Activated CD8-positive, alpha-beta T cell treated with anti-CD3 and anti-CD28 coated beads, Interleukin-2, amount 10 ng/mL, durations not matched to agents 7 days and 5 days (primary cell): ENCODE measurements at regions not wholly inside any gene's neighbourhood (a gene's known extent, or its start where the extent isn't known, plus 50 kb on each side); places are given as distances from the start of the nearest gene placed in this dataset.

Experiments
- ATAC-seq: fragments of 150-1000 bp; cut with Tn5 transposase; one replicate; pipeline ENCODE4 v1.10.0; 2021; ENCODE audit warnings: moderate library complexity
- CTCF ChIA-PET: fragments of 350-600 bp; sonication (Branson Sonifier 250); formaldehyde crosslinking; loops from one replicate; lab custom pipeline; 2021; ENCODE audit warnings: antibody characterized with exemption; lab: Charles Lee
- POLR2A ChIA-PET: fragments of 350-600 bp; sonication (Branson Sonifier 250); formaldehyde crosslinking; loops from one replicate; lab custom pipeline; 2021; ENCODE audit warnings: antibody characterized with exemption; lab: Charles Lee
- DNase-seq: peaks from one replicate; pipeline ENCODE4 v3.0.0-alpha.2; 2020
- H3K27ac Mint-ChIP-seq: one replicate; pipeline ENCODE4 v1.8.0; 2021; ENCODE audit warnings: mild to moderate bottlenecking, mixed read lengths
- H3K27me3 Mint-ChIP-seq: one replicate; pipeline ENCODE4 v1.8.0; 2021; ENCODE audit warnings: low read depth, mixed read lengths
- H3K36me3 Mint-ChIP-seq: one replicate; pipeline ENCODE4 v1.8.0; 2021; ENCODE audit warnings: low read depth, mixed read lengths
- H3K4me1 Mint-ChIP-seq: one replicate; pipeline ENCODE4 v1.8.0; 2021; ENCODE audit warnings: low read depth, mixed read lengths
- H3K4me3 Mint-ChIP-seq: one replicate; pipeline ENCODE4 v1.8.0; 2021; ENCODE audit warnings: mild to moderate bottlenecking, mixed read lengths
- H3K9me3 Mint-ChIP-seq: one replicate; pipeline ENCODE4 v1.8.0; 2022; ENCODE audit warnings: mixed read lengths; ENCODE audit not compliant: insufficient read depth

GRCh38 chr3:23029001-23029400 is 174.1 kb upstream of the UBE2E2 start:
- H3K36me3 Mint-ChIP-seq, result no peaks in the 10 kb centered on the region
- POLR2A ChIA-PET, result no interaction called here
- DNase-seq (no peak), ATAC-seq (no peak)
- no peak overlapping the region for H3K4me3 Mint-ChIP-seq
- CTCF ChIA-PET, result no interaction called here
- H3K4me1 Mint-ChIP-seq, result no peaks in the 10 kb centered on the region
- no peaks in the 10 kb centered on the region for H3K9me3 Mint-ChIP-seq
- H3K27ac Mint-ChIP-seq, result no peak overlapping the region
- no peaks in the 10 kb centered on the region for H3K27me3 Mint-ChIP-seq

GRCh38 chr3:23035927-23036640 is 167.0 kb upstream of the UBE2E2 start:
- Mint-ChIP-seq H3K36me3 (no peaks in the 10 kb centered on the region), H3K27ac (no peak overlapping the region), H3K27me3 (no peaks in the 10 kb centered on the region), H3K4me3 (no peak overlapping the region), H3K9me3 (peaks cover 10% of the 10 kb centered on the region), H3K4me1 (no peaks in the 10 kb centered on the region)
- ATAC-seq (no peak), DNase-seq (no peak)
- POLR2A ChIA-PET, result no interaction called here
- CTCF ChIA-PET, result no interaction called here

GRCh38 chr3:23036728-23037127 is 166.4 kb upstream of the UBE2E2 start:
- Mint-ChIP-seq H3K9me3 (peaks cover 10% of the 10 kb centered on the region), H3K4me1 (no peaks in the 10 kb centered on the region), H3K27ac (no peak overlapping the region), H3K27me3 (no peaks in the 10 kb centered on the region), H3K4me3 (no peak overlapping the region), H3K36me3 (no peaks in the 10 kb centered on the region)
- DNase-seq, result no peak
- no peak for ATAC-seq
- ChIA-PET CTCF (no interaction called here), POLR2A (no interaction called here)

- CTCF ChIA-PET, result no interaction called here
- ATAC-seq (no peak), DNase-seq (no peak)
- Mint-ChIP-seq H3K36me3 (no peaks in the 10 kb centered on the region), H3K27me3 (no peaks in the 10 kb centered on the region), H3K4me1 (no peaks in the 10 kb centered on the region), H3K9me3 (peaks cover 10% of the 10 kb centered on the region), H3K4me3 (no peak overlapping the region), H3K27ac (no peak overlapping the region)
- POLR2A ChIA-PET, result no interaction called here
Observed at GRCh38 chr3:23038471-23038870, 164.7 kb upstream of the UBE2E2 start.

- no peak overlapping the region for H3K4me3 Mint-ChIP-seq
- H3K27me3 Mint-ChIP-seq, result no peaks in the 10 kb centered on the region
- ATAC-seq, result no peak
- peaks cover 12% of the 10 kb centered on the region for H3K9me3 Mint-ChIP-seq
- DNase-seq, result no peak
- no peak overlapping the region for H3K27ac Mint-ChIP-seq
- POLR2A ChIA-PET, result no interaction called here
- H3K4me1 Mint-ChIP-seq, result no peaks in the 10 kb centered on the region
- CTCF ChIA-PET, result no interaction called here
- no peaks in the 10 kb centered on the region for H3K36me3 Mint-ChIP-seq
Observed at GRCh38 chr3:23041918-23042696, 161.0 kb upstream of the UBE2E2 start.

- Mint-ChIP-seq H3K9me3 (peaks cover 7% of the 10 kb centered on the region), H3K4me1 (no peaks in the 10 kb centered on the region), H3K4me3 (no peak overlapping the region), H3K27me3 (no peaks in the 10 kb centered on the region), H3K36me3 (no peaks in the 10 kb centered on the region), H3K27ac (no peak overlapping the region)
- ChIA-PET POLR2A (no interaction called here), CTCF (no interaction called here)
- DNase-seq (no peak), ATAC-seq (no peak)
Observed at GRCh38 chr3:23044463-23044862, 158.7 kb upstream of the UBE2E2 start.

- no peaks in the 10 kb centered on the region for H3K36me3 Mint-ChIP-seq
- ATAC-seq (no peak), DNase-seq (no peak)
- H3K4me1 Mint-ChIP-seq, result no peaks in the 10 kb centered on the region
- no peak overlapping the region for H3K27ac Mint-ChIP-seq
- no peak overlapping the region for H3K4me3 Mint-ChIP-seq
- no peaks in the 10 kb centered on the region for H3K27me3 Mint-ChIP-seq
- peaks cover 7% of the 10 kb centered on the region for H3K9me3 Mint-ChIP-seq
- ChIA-PET CTCF (no interaction called here), POLR2A (no interaction called here)
Observed at GRCh38 chr3:23046536-23046935, 156.6 kb upstream of the UBE2E2 start.

GRCh38 chr3:23051240-23052140 is 151.6 kb upstream of the UBE2E2 start:
- no peaks in the 10 kb centered on the region for H3K36me3 Mint-ChIP-seq
- H3K9me3 Mint-ChIP-seq, result no peaks in the 10 kb centered on the region
- ChIA-PET CTCF (no interaction called here), POLR2A (no interaction called here)
- ATAC-seq (no peak), DNase-seq (no peak)
- no peak overlapping the region for H3K27ac Mint-ChIP-seq
- no peaks in the 10 kb centered on the region for H3K27me3 Mint-ChIP-seq
- H3K4me1 Mint-ChIP-seq, result peaks cover 8% of the 10 kb centered on the region
- no peak overlapping the region for H3K4me3 Mint-ChIP-seq

- ChIA-PET POLR2A (no interaction called here), CTCF (no interaction called here)
- Mint-ChIP-seq H3K36me3 (no peaks in the 10 kb centered on the region), H3K27ac (no peak overlapping the region), H3K4me3 (no peak overlapping the region), H3K9me3 (no peaks in the 10 kb centered on the region), H3K27me3 (no peaks in the 10 kb centered on the region), H3K4me1 (peaks cover 8% of the 10 kb centered on the region)
- no peak for DNase-seq
- no peak for ATAC-seq
Observed at GRCh38 chr3:23052208-23052607, 150.9 kb upstream of the UBE2E2 start.

- peaks cover 8% of the 10 kb centered on the region for H3K4me1 Mint-ChIP-seq
- CTCF ChIA-PET, result no interaction called here
- ATAC-seq, result no peak
- H3K36me3 Mint-ChIP-seq, result no peaks in the 10 kb centered on the region
- H3K9me3 Mint-ChIP-seq, result no peaks in the 10 kb centered on the region
- no peak overlapping the region for H3K27ac Mint-ChIP-seq
- no peak overlapping the region for H3K4me3 Mint-ChIP-seq
- H3K27me3 Mint-ChIP-seq, result no peaks in the 10 kb centered on the region
- DNase-seq, result no peak
- POLR2A ChIA-PET, result no interaction called here
Observed at GRCh38 chr3:23052620-23053019, 150.5 kb upstream of the UBE2E2 start.

GRCh38 chr3:23055733-23056376 is 147.3 kb upstream of the UBE2E2 start:
- ATAC-seq (no peak), DNase-seq (no peak)
- ChIA-PET POLR2A (no interaction called here), CTCF (no interaction called here)
- Mint-ChIP-seq H3K27ac (no peak overlapping the region), H3K4me3 (no peak overlapping the region), H3K9me3 (no peaks in the 10 kb centered on the region), H3K27me3 (peaks cover 2% of the 10 kb centered on the region), H3K36me3 (peaks cover 2% of the 10 kb centered on the region), H3K4me1 (peaks cover 8% of the 10 kb centered on the region)
